GM12878 (cell line): ENCODE measurements at regions not wholly inside any gene's neighbourhood (a gene's known extent, or its start where the extent isn't known, plus 50 kb on each side); places are given as distances from the start of the nearest gene placed in this dataset.

ENCODE experiments used
- ATAC-seq: fragments of 200-7000 bp; cut with Tn5 transposase; 3 replicates; pipeline ENCODE4 v1.9.1; 2020; ENCODE audit warnings: mild to moderate bottlenecking, moderate library complexity
- BruUV-seq: library from RNA; stranded (reverse); fragments of 400-500 nt; replicated peaks from 2 replicates; lab custom pipeline; 2021; lab: Mats Ljungman, UMichigan
- CTCF ChIA-PET: fragments of 300-600 bp; sonication (Branson Sonifier 250); formaldehyde crosslinking; extraction: SDS; loops from one replicate; lab custom pipeline; 2021; ENCODE audit warnings: inconsistent platforms; lab: Yijun Ruan, JAX
- POLR2A ChIA-PET: fragments of 350-600 bp; formaldehyde crosslinking; extraction: SDS; loops from one replicate; lab custom pipeline; 2021; ENCODE audit warnings: inconsistent platforms; lab: Charles Lee
- RAD21 ChIA-PET: fragments of 300-600 bp; sonication (Branson Sonifier 250); formaldehyde crosslinking; loops from one replicate; lab custom pipeline; 2023; ENCODE audit warnings: antibody characterized with exemption; ENCODE audit not compliant: unreplicated experiment; lab: Charles Lee
- SMC1A ChIA-PET: fragments of 300-600 bp; sonication (Branson Sonifier 250); formaldehyde crosslinking; loops from one replicate; lab custom pipeline; 2023; ENCODE audit not compliant: unreplicated experiment, uncharacterized antibody; lab: Charles Lee
- DNase-seq: peaks from one replicate; pipeline ENCODE4 v3.0.0-alpha.2; 2011; ENCODE audit warnings: low read depth, low spot score
- FAIRE-seq: peaks from 3 replicates; lab custom pipeline; 2011; peaks lifted over from hg19 to GRCh38; lab: Jason Lieb, UNC
- H2AFZ ChIP-seq: 2 replicates; pipeline ENCODE4 v1.6.0; 2011; ENCODE audit warnings: low read depth, low read length, control low read depth; ENCODE audit not compliant: control insufficient read depth
- H3K27ac ChIP-seq: 2 replicates; pipeline ENCODE4 v1.5.1; 2011; ENCODE audit warnings: control low read depth; ENCODE audit not compliant: control insufficient read depth, insufficient read depth
- H3K27me3 ChIP-seq, 2 experiments: replicated peaks in 1 of 2; 2 replicates each; pipeline versions ENCODE4 v1.6.0 to v1.6.1; 2011; ENCODE audit warnings: low read length in 1 of 2; ENCODE audit not compliant: control insufficient read depth in 2 of 2, insufficient read depth in 2 of 2
- H3K36me3 ChIP-seq, 2 experiments: 2 replicates each; pipeline ENCODE4 v1.5.1; 2011; ENCODE audit warnings: low read length in 1 of 2; ENCODE audit not compliant: control insufficient read depth in 2 of 2, insufficient read depth in 2 of 2
- H3K4me1 ChIP-seq: 2 replicates; pipeline ENCODE4 v1.6.1; 2011; ENCODE audit warnings: mild to moderate bottlenecking, low read length, moderate library complexity, mixed read lengths; ENCODE audit not compliant: control insufficient read depth, insufficient read depth
- H3K4me2 ChIP-seq: 2 replicates; pipeline ENCODE4 v1.6.0; 2011; ENCODE audit warnings: control low read depth; ENCODE audit not compliant: control insufficient read depth, insufficient read depth
- H3K4me3 ChIP-seq: fragments of 200-600 bp; sonication (generic); 2 replicates; pipeline ENCODE4 v1.5.1; 2016
- H3K79me2 ChIP-seq: 2 replicates; pipeline ENCODE4 v1.6.0; 2011; ENCODE audit warnings: low read length; ENCODE audit not compliant: control insufficient read depth, insufficient read depth
- H3K9ac ChIP-seq: 2 replicates; pipeline ENCODE4 v1.8.0; 2011; ENCODE audit warnings: low read length, control low read depth, mixed read lengths; ENCODE audit not compliant: control insufficient read depth, insufficient read depth
- H3K9me3 ChIP-seq: replicated peaks from 3 replicates; pipeline ENCODE4 v1.5.1; 2011; ENCODE audit warnings: mild to moderate bottlenecking, low read length; ENCODE audit not compliant: control insufficient read depth, insufficient read depth
- H4K20me1 ChIP-seq: 2 replicates; pipeline ENCODE4 v1.6.0; 2011; ENCODE audit not compliant: control insufficient read depth, insufficient read depth
- DPF2 ChIP-seq: fragments of 450-650 bp; IDR thresholded peaks from 2 replicates; pipeline ENCODE4 v1.6.1; 2017; ENCODE audit warnings: mild to moderate bottlenecking
- IRF4 ChIP-seq: IDR thresholded peaks from 2 replicates; pipeline ENCODE4 v1.6.1; 2011; ENCODE audit warnings: low read depth, low read length
- POLR2A ChIP-seq: IDR thresholded peaks from 2 replicates; pipeline ENCODE4 v1.6.1; 2011; ENCODE audit warnings: low read depth, mild to moderate bottlenecking, low read length
- POU2F2 ChIP-seq: IDR thresholded peaks from 3 replicates; pipeline ENCODE4 v1.6.1; 2011; ENCODE audit warnings: low read depth, mild to moderate bottlenecking, low read length, borderline replicate concordance
- RELB ChIP-seq: fragments of 450-650 bp; IDR thresholded peaks from 2 replicates; pipeline ENCODE4 v1.6.1; 2017; ENCODE audit warnings: low read depth, mild to moderate bottlenecking, moderate library complexity
- USF1 ChIP-seq: IDR thresholded peaks from 2 replicates; pipeline ENCODE4 v1.6.1; 2011; ENCODE audit warnings: borderline replicate concordance, low read depth, mild to moderate bottlenecking, moderate library complexity, mixed read lengths, low read length; ENCODE audit not compliant: insufficient read depth; ENCODE audit errors: extremely low read length
- WGBS: methylation state at CpG from one replicate; pipeline ENCODE4 v1.1.6; 2016; ENCODE audit warnings: low lambda C conversion rate; ENCODE audit not compliant: insufficient replicate concordance, insufficient coverage; ENCODE audit errors: missing lambda C conversion rate; 5-methylcytosine and 5-hydroxymethylcytosine counted together
- in situ Hi-C: fragments of 300-500 bp; cut with MboI; formaldehyde crosslinking; loops from 9 replicates; pipeline ENCODE4 v1.14.3; 2018; ENCODE audit warnings: mixed read lengths
- intact Hi-C: fragments of 100-400 bp; cut with micrococcal nuclease; formaldehyde crosslinking; loops from one replicate; pipeline ENCODE4 v1.14.2; 2022; ENCODE audit not compliant: unreplicated experiment
- TF ChIP-seq, protein P1 (sequence below): fragments of 450-650 bp; IDR thresholded peaks from 2 replicates; pipeline ENCODE4 v1.6.1; 2018; ENCODE audit warnings: borderline replicate concordance, mild to moderate bottlenecking; ENCODE audit not compliant: partially characterized antibody
- TF ChIP-seq, protein P2 (sequence below): IDR thresholded peaks from 2 replicates; pipeline ENCODE4 v1.6.1; 2012; ENCODE audit warnings: mild to moderate bottlenecking, low read depth, low read length

DNA sequence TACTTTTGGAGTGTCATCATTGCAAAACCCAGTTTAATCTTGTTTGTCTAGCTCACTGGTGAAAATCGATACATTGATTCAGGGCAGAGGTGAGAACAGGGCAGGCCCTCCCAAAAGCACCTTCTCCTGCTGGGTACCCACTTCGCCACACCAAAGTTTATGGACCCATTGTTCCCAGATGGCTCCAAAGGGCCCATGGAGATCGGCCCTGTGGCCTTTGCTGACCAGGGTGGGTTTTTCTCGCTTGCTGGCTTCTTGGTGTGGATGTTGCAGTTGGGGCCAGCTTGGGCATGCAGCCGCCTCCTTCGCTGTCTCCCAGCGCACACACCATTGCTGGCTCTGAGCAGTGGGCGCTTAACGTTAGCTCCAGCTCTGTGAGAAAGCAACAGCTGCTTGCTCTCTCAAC lies 178.1 kb upstream of the PDE10A start:
- Histone ChIP-seq H3K36me3 (no peaks in the 10 kb centered on the region), H2AFZ (no peak overlapping the region), H3K27ac (no peak overlapping the region), H4K20me1 (no peaks in the 10 kb centered on the region), H3K27me3 (peaks cover 0 to 13% of the 10 kb centered on the region in 2 experiments; a peak in 3 of 4 replicates), H3K9ac (no peak overlapping the region), H3K4me2 (no peak overlapping the region), H3K9me3 (no peaks in the 10 kb centered on the region), H3K79me2 (no peaks in the 10 kb centered on the region), H3K4me3 (no peak overlapping the region), H3K4me1 (no peaks in the 10 kb centered on the region)
- BruUV-seq = no TSS peak
- DNase-seq (no peak), ATAC-seq (no peak), FAIRE-seq (no peak)
- in situ Hi-C loops = no loop called here
- SMC1A ChIA-PET = interaction anchor here (0.8 to 2.3 kb wide), 4 partner anchors 9 to 403 kb away, joined by 3 to 8 read pairs (median 4); no protein-coding TSS in a partner anchor
- WGBS = 38% methylated on average over 8 of the region's 9 CpGs
- CTCF ChIA-PET = interaction anchor here (0.8 to 3.5 kb wide), 7 partner anchors 8 to 404 kb away, joined by 3 to 16 read pairs (median 4); no protein-coding TSS in a partner anchor
- RAD21 ChIA-PET = no interaction called here
- POLR2A ChIA-PET = no interaction called here
- intact Hi-C loops = no loop called here
- TF ChIP-seq, protein P1, sequence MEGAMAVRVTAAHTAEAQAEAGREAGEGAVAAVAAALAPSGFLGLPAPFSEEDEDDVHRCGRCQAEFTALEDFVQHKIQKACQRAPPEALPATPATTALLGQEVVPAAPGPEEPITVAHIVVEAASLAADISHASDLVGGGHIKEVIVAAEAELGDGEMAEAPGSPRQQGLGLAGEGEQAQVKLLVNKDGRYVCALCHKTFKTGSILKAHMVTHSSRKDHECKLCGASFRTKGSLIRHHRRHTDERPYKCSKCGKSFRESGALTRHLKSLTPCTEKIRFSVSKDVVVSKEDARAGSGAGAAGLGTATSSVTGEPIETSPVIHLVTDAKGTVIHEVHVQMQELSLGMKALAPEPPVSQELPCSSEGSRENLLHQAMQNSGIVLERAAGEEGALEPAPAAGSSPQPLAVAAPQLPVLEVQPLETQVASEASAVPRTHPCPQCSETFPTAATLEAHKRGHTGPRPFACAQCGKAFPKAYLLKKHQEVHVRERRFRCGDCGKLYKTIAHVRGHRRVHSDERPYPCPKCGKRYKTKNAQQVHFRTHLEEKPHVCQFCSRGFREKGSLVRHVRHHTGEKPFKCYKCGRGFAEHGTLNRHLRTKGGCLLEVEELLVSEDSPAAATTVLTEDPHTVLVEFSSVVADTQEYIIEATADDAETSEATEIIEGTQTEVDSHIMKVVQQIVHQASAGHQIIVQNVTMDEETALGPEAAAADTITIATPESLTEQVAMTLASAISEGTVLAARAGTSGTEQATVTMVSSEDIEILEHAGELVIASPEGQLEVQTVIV = no peak
- no peak for TF ChIP-seq RELB
- no peak for TF ChIP-seq POU2F2
- no peak for TF ChIP-seq POLR2A
- no peak for TF ChIP-seq IRF4
- TF ChIP-seq, protein P2, sequence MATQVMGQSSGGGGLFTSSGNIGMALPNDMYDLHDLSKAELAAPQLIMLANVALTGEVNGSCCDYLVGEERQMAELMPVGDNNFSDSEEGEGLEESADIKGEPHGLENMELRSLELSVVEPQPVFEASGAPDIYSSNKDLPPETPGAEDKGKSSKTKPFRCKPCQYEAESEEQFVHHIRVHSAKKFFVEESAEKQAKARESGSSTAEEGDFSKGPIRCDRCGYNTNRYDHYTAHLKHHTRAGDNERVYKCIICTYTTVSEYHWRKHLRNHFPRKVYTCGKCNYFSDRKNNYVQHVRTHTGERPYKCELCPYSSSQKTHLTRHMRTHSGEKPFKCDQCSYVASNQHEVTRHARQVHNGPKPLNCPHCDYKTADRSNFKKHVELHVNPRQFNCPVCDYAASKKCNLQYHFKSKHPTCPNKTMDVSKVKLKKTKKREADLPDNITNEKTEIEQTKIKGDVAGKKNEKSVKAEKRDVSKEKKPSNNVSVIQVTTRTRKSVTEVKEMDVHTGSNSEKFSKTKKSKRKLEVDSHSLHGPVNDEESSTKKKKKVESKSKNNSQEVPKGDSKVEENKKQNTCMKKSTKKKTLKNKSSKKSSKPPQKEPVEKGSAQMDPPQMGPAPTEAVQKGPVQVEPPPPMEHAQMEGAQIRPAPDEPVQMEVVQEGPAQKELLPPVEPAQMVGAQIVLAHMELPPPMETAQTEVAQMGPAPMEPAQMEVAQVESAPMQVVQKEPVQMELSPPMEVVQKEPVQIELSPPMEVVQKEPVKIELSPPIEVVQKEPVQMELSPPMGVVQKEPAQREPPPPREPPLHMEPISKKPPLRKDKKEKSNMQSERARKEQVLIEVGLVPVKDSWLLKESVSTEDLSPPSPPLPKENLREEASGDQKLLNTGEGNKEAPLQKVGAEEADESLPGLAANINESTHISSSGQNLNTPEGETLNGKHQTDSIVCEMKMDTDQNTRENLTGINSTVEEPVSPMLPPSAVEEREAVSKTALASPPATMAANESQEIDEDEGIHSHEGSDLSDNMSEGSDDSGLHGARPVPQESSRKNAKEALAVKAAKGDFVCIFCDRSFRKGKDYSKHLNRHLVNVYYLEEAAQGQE = no peak
- no peak for TF ChIP-seq USF1
- no peak for TF ChIP-seq DPF2
